Trophoblast cell (in vitro differentiated cells and primary cell): ENCODE measurements at regions not wholly inside any gene's neighbourhood (a gene's known extent, or its start where the extent isn't known, plus 50 kb on each side); places are given as distances from the start of the nearest gene placed in this dataset.

ENCODE experiments used
- DNase-seq, 2 donors: peaks; one replicate each; pipeline ENCODE4 v3.0.0-alpha.2; 2016
- H2AFZ ChIP-seq: 2 replicates; pipeline ENCODE4 v1.6.1; 2013; ENCODE audit warnings: low read length, moderate library complexity, mild to moderate bottlenecking; ENCODE audit not compliant: insufficient read depth, poor library complexity
- H2AK5ac ChIP-seq: 2 replicates; pipeline ENCODE4 v1.6.1; 2013; ENCODE audit warnings: mild to moderate bottlenecking, low read length
- H2BK120ac ChIP-seq: 2 replicates; pipeline ENCODE4 v1.6.1; 2013; ENCODE audit warnings: low read length, mild to moderate bottlenecking, moderate library complexity; ENCODE audit not compliant: insufficient read depth, poor library complexity
- H2BK12ac ChIP-seq: 2 replicates; pipeline ENCODE4 v1.6.1; 2013; ENCODE audit warnings: mild to moderate bottlenecking, low read length, moderate library complexity
- H2BK5ac ChIP-seq: 2 replicates; pipeline ENCODE4 v1.6.1; 2013; ENCODE audit warnings: low read length, low read depth, moderate library complexity, mild to moderate bottlenecking; ENCODE audit not compliant: poor library complexity
- H3K14ac ChIP-seq: 2 replicates; pipeline ENCODE4 v1.6.1; 2013; ENCODE audit warnings: mild to moderate bottlenecking, low read length
- H3K18ac ChIP-seq: 2 replicates; pipeline ENCODE4 v1.6.1; 2013; ENCODE audit warnings: mild to moderate bottlenecking, low read length
- H3K23ac ChIP-seq: 2 replicates; pipeline ENCODE4 v1.6.1; 2013; ENCODE audit warnings: low read length
- H3K27ac ChIP-seq: 2 replicates; pipeline ENCODE4 v1.5.1; 2013; ENCODE audit warnings: low read depth, mild to moderate bottlenecking, inconsistent platforms, low read length, moderate library complexity
- H3K27me3 ChIP-seq: 2 replicates; pipeline ENCODE4 v1.6.1; 2013; ENCODE audit warnings: inconsistent platforms, mild to moderate bottlenecking, low read length, moderate library complexity; ENCODE audit not compliant: insufficient read depth
- H3K36me3 ChIP-seq, 2 experiments: 1 replicate in 1 of 2; 2 replicates in 1 of 2; pipeline ENCODE4 v1.6.1; 2013; ENCODE audit warnings: low read length in 2 of 2, mild to moderate bottlenecking in 2 of 2, moderate library complexity in 1 of 2; ENCODE audit not compliant: insufficient read depth in 2 of 2, control insufficient read depth in 1 of 2
- H3K4ac ChIP-seq: 2 replicates; pipeline ENCODE4 v1.6.1; 2013; ENCODE audit warnings: low read depth, mild to moderate bottlenecking, low read length, moderate library complexity
- H3K4me1 ChIP-seq, 2 experiments: 1 replicate in 1 of 2; 2 replicates in 1 of 2; pipeline ENCODE4 v1.6.1; 2013; ENCODE audit warnings: low read length in 2 of 2, mild to moderate bottlenecking in 2 of 2, moderate library complexity in 1 of 2; ENCODE audit not compliant: insufficient read depth in 2 of 2, control insufficient read depth in 1 of 2
- H3K4me2 ChIP-seq: 2 replicates; pipeline ENCODE4 v1.6.1; 2013; ENCODE audit warnings: inconsistent platforms, mild to moderate bottlenecking, low read length, moderate library complexity
- H3K4me3 ChIP-seq: 2 replicates; pipeline ENCODE4 v1.5.1; 2013; ENCODE audit warnings: mild to moderate bottlenecking, low read depth, low read length, inconsistent platforms
- H3K79me1 ChIP-seq: one replicate; pipeline ENCODE4 v1.6.1; 2013; ENCODE audit warnings: low read length
- H3K79me2 ChIP-seq: 2 replicates; pipeline ENCODE4 v1.6.1; 2013; ENCODE audit warnings: low read length, mild to moderate bottlenecking; ENCODE audit not compliant: control insufficient read depth, insufficient read depth, poor library complexity
- H3K9ac ChIP-seq: 2 replicates; pipeline ENCODE4 v1.6.1; 2013; ENCODE audit warnings: mild to moderate bottlenecking, low read length
- H3K9me3 ChIP-seq: 2 replicates; pipeline ENCODE4 v1.6.1; 2013; ENCODE audit warnings: low read depth, mild to moderate bottlenecking, control low read depth, inconsistent platforms, low read length; ENCODE audit not compliant: insufficient read depth
- H4K12ac ChIP-seq: 2 replicates; pipeline ENCODE4 v1.6.1; 2013; ENCODE audit warnings: low read depth, mild to moderate bottlenecking, low read length, moderate library complexity
- H4K8ac ChIP-seq: 2 replicates; pipeline ENCODE4 v1.6.1; 2013; ENCODE audit warnings: low read depth, mild to moderate bottlenecking, low read length, moderate library complexity
- H4K91ac ChIP-seq: one replicate; pipeline ENCODE4 v1.6.1; 2013; ENCODE audit warnings: low read depth, mild to moderate bottlenecking, low read length, moderate library complexity
- WGBS: extraction: QIAGEN DNeasy Blood & Tissue Kit; methylation state at CpG from one replicate; pipeline ENCODE4 v1.1.7; 2013; ENCODE audit warnings: missing lambda C conversion rate; ENCODE audit not compliant: insufficient read length, insufficient coverage; ENCODE audit errors: extremely low coverage; 5-methylcytosine and 5-hydroxymethylcytosine counted together

GRCh38 chr12:40616383-40616915, 75.8 kb upstream of the CNTN1 start:
- H2AK5ac ChIP-seq: no peak overlapping the region
- no peak overlapping the region for H2BK12ac ChIP-seq
- H4K91ac ChIP-seq: no peak overlapping the region
- H2BK120ac ChIP-seq: no peak overlapping the region
- H2BK5ac ChIP-seq: no peak overlapping the region
- H3K18ac ChIP-seq: no peak overlapping the region
- no peak overlapping the region for H3K23ac ChIP-seq
- H3K4me2 ChIP-seq: no peak overlapping the region
- H3K9ac ChIP-seq: no peak overlapping the region
- no peak overlapping the region for H4K8ac ChIP-seq
- no peak overlapping the region for H2AFZ ChIP-seq
- no peak for DNase-seq
- H3K9me3 ChIP-seq: peaks cover 1% of the 10 kb centered on the region
- no peak overlapping the region for H3K4ac ChIP-seq
- H3K79me1 ChIP-seq: no peaks in the 10 kb centered on the region
- WGBS: no CpG with 5 or more reads among the region's 4 CpGs
- no peaks in the 10 kb centered on the region for H3K27me3 ChIP-seq
- no peak overlapping the region for H3K27ac ChIP-seq
- no peaks in the 10 kb centered on the region for H3K4me1 ChIP-seq
- H3K4me3 ChIP-seq: no peak overlapping the region
- H4K12ac ChIP-seq: no peak overlapping the region
- no peaks in the 10 kb centered on the region for H3K36me3 ChIP-seq
- H3K14ac ChIP-seq: no peak overlapping the region
- H3K79me2 ChIP-seq: no peaks in the 10 kb centered on the region

GRCh38 chr12:40618636-40619035, 73.6 kb upstream of the CNTN1 start:
- no CpG with 5 or more reads among the region's 1 CpG for WGBS

DNA sequence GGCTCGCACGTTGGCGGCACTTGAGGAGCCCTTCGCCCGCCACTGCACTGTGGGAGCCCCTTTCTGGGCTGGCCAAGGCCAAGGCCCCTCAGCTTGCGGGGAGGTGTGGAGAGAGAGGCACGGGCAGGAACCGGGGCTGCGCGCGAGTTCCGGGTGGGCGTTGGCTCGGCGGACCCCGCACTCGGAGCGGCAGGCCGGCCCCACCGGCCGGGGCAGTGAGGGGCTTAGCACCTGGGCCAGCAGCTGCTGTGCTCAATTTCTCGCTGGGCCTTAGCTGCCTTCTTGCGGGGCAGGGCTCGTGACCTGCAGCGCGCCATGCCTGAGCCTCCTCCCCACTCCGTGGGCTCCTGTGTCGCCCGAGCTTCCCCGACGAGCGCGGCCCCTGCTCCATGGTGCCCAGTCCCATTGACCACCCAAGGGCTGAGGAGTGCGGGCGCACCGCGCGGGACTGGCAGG, 71.6 kb upstream of the CNTN1 start:
- Histone ChIP-seq H3K23ac (no peak overlapping the region), H3K4ac (no peak overlapping the region), H3K18ac (no peak overlapping the region), H2BK5ac (no peak overlapping the region), H2BK120ac (no peak overlapping the region), H3K27me3 (no peaks in the 10 kb centered on the region), H3K4me1 (no peaks in the 10 kb centered on the region), H3K4me3 (no peak overlapping the region), H3K79me2 (no peaks in the 10 kb centered on the region), H3K27ac (no peak overlapping the region), H3K79me1 (no peaks in the 10 kb centered on the region), H3K9me3 (no peaks in the 10 kb centered on the region), H3K14ac (no peak overlapping the region), H4K12ac (no peak overlapping the region), H2AK5ac (no peak overlapping the region), H3K36me3 (no peaks in the 10 kb centered on the region), H3K9ac (no peak overlapping the region), H4K8ac (no peak overlapping the region), H3K4me2 (no peak overlapping the region), H2AFZ (no peak overlapping the region), H2BK12ac (no peak overlapping the region), H4K91ac (no peak overlapping the region)
- DNase-seq: no peak
- no CpG with 5 or more reads among the region's 38 CpGs for WGBS

More at GRCh38 chr12:40618636-40619035, 73.6 kb upstream of the CNTN1 start:
- no peak overlapping the region for H3K4ac ChIP-seq
- DNase-seq: no peak
- no peak overlapping the region for H2BK5ac ChIP-seq
- H3K23ac ChIP-seq: no peak overlapping the region
- no peaks in the 10 kb centered on the region for H3K36me3 ChIP-seq
- H3K27ac ChIP-seq: no peak overlapping the region
- no peaks in the 10 kb centered on the region for H3K79me1 ChIP-seq
- H3K79me2 ChIP-seq: no peaks in the 10 kb centered on the region
- H4K91ac ChIP-seq: no peak overlapping the region
- no peak overlapping the region for H3K14ac ChIP-seq
- H4K12ac ChIP-seq: no peak overlapping the region
- no peak overlapping the region for H2AFZ ChIP-seq
- H3K9ac ChIP-seq: no peak overlapping the region
- no peak overlapping the region for H2AK5ac ChIP-seq
- H3K9me3 ChIP-seq: peaks cover 1% of the 10 kb centered on the region
- H4K8ac ChIP-seq: no peak overlapping the region
- H3K4me2 ChIP-seq: no peak overlapping the region
- H3K4me3 ChIP-seq: no peak overlapping the region
- no peak overlapping the region for H2BK12ac ChIP-seq
- H3K4me1 ChIP-seq: no peaks in the 10 kb centered on the region
- no peak overlapping the region for H2BK120ac ChIP-seq
- no peak overlapping the region for H3K18ac ChIP-seq
- H3K27me3 ChIP-seq: no peaks in the 10 kb centered on the region

DNA sequence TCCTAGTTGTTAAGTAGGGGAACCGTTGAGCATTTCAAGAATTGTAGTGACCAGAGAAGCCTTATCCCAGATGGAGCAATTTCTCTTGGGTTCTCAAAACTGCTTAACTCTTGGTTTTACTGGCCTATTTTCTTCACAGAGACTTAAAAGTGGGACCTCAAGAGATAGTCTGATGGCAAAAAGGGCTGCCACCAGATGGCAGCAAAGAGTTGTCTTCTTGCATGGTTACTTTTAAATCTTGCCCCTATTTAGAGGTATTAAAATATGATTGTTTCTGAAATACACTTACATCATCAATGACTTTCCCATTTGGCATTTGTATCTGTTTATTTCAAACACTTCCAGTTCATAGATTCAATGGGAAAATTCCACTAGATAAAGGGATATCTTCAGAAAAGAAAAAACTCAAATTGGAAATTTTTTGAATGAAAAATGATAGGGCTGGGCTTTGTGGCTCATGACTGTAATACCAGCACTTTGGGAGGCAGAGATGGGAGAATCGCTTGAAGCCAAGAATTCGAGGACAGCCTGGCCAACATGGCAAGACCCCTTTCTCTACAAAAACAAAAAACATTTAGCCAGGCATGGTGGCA, 69.9 kb upstream of the CNTN1 start:
- Histone ChIP-seq H3K23ac (no peak overlapping the region), H3K79me2 (no peaks in the 10 kb centered on the region), H2AK5ac (no peak overlapping the region), H2BK12ac (no peak overlapping the region), H3K4me1 (no peaks in the 10 kb centered on the region), H3K9ac (no peak overlapping the region), H3K14ac (no peak overlapping the region), H3K79me1 (no peaks in the 10 kb centered on the region), H2BK5ac (no peak overlapping the region), H3K27me3 (no peaks in the 10 kb centered on the region), H4K12ac (no peak overlapping the region), H3K18ac (no peak overlapping the region), H3K4me3 (no peak overlapping the region), H3K9me3 (no peaks in the 10 kb centered on the region), H3K36me3 (no peaks in the 10 kb centered on the region), H2AFZ (no peak overlapping the region), H3K4me2 (no peak overlapping the region), H2BK120ac (no peak overlapping the region), H4K91ac (no peak overlapping the region), H3K27ac (no peak overlapping the region), H4K8ac (no peak overlapping the region), H3K4ac (no peak overlapping the region)
- WGBS: no CpG with 5 or more reads among the region's 3 CpGs
- peak; percentile 56 to 82 for DNase-seq
